ENCODE measurements at regions not wholly inside any gene's neighbourhood (a gene's known extent, or its start where the extent isn't known, plus 50 kb on each side); places are given as distances from the start of the nearest gene placed in this dataset.

DNA sequence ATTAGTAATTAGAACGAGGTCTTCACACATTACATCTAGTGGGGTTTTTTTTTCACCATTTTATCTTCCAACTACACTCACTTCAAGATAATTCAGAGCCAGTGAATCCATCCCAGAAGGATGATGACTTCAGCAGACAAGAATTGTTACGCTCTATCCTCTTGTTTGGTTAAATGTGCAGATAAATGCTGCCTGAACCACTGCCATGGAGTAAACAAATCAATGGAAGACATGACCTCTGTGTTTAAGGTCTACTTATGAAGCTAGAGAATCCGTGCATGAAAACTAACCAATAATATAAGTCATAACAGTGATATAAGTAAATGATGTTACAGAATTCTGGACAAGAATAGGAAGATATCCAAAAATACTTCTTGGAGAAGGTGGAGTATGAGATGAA, 602.6 kb downstream of the TLR4 start:
- Mint-ChIP-seq H3K36me3 (ENCODE audit: insufficient read depth) (no peaks in the 10 kb centered on the region), H3K4me3 (ENCODE audit: low read depth) (no peak overlapping the region), H3K9me3 (ENCODE audit: low read depth) (no peaks in the 10 kb centered on the region), H3K27me3 (no peaks in the 10 kb centered on the region), H3K4me1 (ENCODE audit: low read depth) (peaks cover 5% of the 10 kb centered on the region), H3K27ac (no peak overlapping the region)
- no peak for DNase-seq (ENCODE audit: low spot score, unreplicated experiment)
- TF ChIP-seq, protein P1, sequence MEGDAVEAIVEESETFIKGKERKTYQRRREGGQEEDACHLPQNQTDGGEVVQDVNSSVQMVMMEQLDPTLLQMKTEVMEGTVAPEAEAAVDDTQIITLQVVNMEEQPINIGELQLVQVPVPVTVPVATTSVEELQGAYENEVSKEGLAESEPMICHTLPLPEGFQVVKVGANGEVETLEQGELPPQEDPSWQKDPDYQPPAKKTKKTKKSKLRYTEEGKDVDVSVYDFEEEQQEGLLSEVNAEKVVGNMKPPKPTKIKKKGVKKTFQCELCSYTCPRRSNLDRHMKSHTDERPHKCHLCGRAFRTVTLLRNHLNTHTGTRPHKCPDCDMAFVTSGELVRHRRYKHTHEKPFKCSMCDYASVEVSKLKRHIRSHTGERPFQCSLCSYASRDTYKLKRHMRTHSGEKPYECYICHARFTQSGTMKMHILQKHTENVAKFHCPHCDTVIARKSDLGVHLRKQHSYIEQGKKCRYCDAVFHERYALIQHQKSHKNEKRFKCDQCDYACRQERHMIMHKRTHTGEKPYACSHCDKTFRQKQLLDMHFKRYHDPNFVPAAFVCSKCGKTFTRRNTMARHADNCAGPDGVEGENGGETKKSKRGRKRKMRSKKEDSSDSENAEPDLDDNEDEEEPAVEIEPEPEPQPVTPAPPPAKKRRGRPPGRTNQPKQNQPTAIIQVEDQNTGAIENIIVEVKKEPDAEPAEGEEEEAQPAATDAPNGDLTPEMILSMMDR (IDR thresholded peaks at IDR 0.05; ENCODE audit: unreplicated experiment), result no peak

- H3K27ac Mint-ChIP-seq, result no peak overlapping the region
- no peaks in the 10 kb centered on the region for H3K27me3 Mint-ChIP-seq
- no peaks in the 10 kb centered on the region for H3K36me3 Mint-ChIP-seq (ENCODE audit: insufficient read depth)
- H3K4me3 Mint-ChIP-seq (ENCODE audit: low read depth), result no peak overlapping the region
- TF ChIP-seq, protein P1 (IDR thresholded peaks at IDR 0.05; ENCODE audit: unreplicated experiment), result no peak
- H3K9me3 Mint-ChIP-seq (ENCODE audit: low read depth), result no peaks in the 10 kb centered on the region
- peaks cover 1% of the 10 kb centered on the region for H3K4me1 Mint-ChIP-seq (ENCODE audit: low read depth)
- DNase-seq (ENCODE audit: low spot score, unreplicated experiment), result no peak
Observed at GRCh38 chr9:118313965-118314364, 609.8 kb downstream of the TLR4 start.

- H3K27ac Mint-ChIP-seq, result no peak overlapping the region
- peaks cover 1% of the 10 kb centered on the region for H3K4me1 Mint-ChIP-seq (ENCODE audit: low read depth)
- H3K36me3 Mint-ChIP-seq (ENCODE audit: insufficient read depth), result no peaks in the 10 kb centered on the region
- no peaks in the 10 kb centered on the region for H3K27me3 Mint-ChIP-seq
- no peak for DNase-seq (ENCODE audit: low spot score, unreplicated experiment)
- no peaks in the 10 kb centered on the region for H3K9me3 Mint-ChIP-seq (ENCODE audit: low read depth)
- TF ChIP-seq, protein P1 (IDR thresholded peaks at IDR 0.05; ENCODE audit: unreplicated experiment), result no peak
- no peak overlapping the region for H3K4me3 Mint-ChIP-seq (ENCODE audit: low read depth)
Observed at GRCh38 chr9:118316831-118317343, 612.7 kb downstream of the TLR4 start.

GRCh38 chr9:118318770-118319431, 614.7 kb downstream of the TLR4 start:
- TF ChIP-seq, protein P1 (IDR thresholded peaks at IDR 0.05; ENCODE audit: unreplicated experiment), result no peak
- Mint-ChIP-seq H3K9me3 (ENCODE audit: low read depth) (no peaks in the 10 kb centered on the region), H3K4me1 (ENCODE audit: low read depth) (no peaks in the 10 kb centered on the region), H3K4me3 (ENCODE audit: low read depth) (no peak overlapping the region), H3K27me3 (no peaks in the 10 kb centered on the region), H3K27ac (no peak overlapping the region), H3K36me3 (ENCODE audit: insufficient read depth) (no peaks in the 10 kb centered on the region)
- DNase-seq (ENCODE audit: low spot score, unreplicated experiment), result no peak

DNA sequence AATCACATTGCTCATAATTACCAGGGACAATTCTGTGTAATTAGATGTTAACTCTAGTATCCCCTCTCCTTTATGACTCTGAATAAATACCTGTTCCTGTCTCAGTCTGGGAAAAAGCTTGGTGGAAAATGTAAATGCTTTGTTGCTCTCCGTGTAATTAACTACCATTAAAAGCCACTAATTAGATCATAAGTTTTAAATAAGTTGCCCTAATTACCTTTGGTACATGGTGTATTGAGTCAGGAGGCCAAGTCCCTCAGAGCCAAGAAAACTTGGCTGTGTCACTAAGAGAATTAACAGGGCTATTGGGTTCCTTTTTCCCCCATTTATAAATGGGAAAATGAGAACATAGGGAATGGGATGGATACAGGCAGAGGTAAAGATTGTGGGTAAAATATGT, 617.6 kb downstream of the TLR4 start:
- Mint-ChIP-seq H3K36me3 (ENCODE audit: insufficient read depth) (no peaks in the 10 kb centered on the region), H3K9me3 (ENCODE audit: low read depth) (no peaks in the 10 kb centered on the region), H3K4me1 (ENCODE audit: low read depth) (peaks cover 3% of the 10 kb centered on the region), H3K4me3 (ENCODE audit: low read depth) (no peak overlapping the region), H3K27me3 (no peaks in the 10 kb centered on the region), H3K27ac (peak overlapping the region; percentile 27)
- DNase-seq (ENCODE audit: low spot score, unreplicated experiment), result no peak
- TF ChIP-seq, protein P1 (IDR thresholded peaks at IDR 0.05; ENCODE audit: unreplicated experiment), result no peak

Measured in progenitor cell of endocrine pancreas (in vitro differentiated cells).